Neural cell (in vitro differentiated cells): ENCODE measurements at regions not wholly inside any gene's neighbourhood (a gene's known extent, or its start where the extent isn't known, plus 50 kb on each side); places are given as distances from the start of the nearest gene placed in this dataset.

ENCODE experiments used
- H2AFZ ChIP-seq: fragments of 200-600, 300-800 bp; sonication (generic), shearing (Covaris generic); 2 replicates; pipeline ENCODE4 v1.6.0; 2014; ENCODE audit warnings: low read depth, mild to moderate bottlenecking, antibody characterized with exemption, low read length, moderate library complexity
- H3F3A ChIP-seq: fragments of 200-600 bp; shearing (Covaris generic); 2 replicates; pipeline ENCODE4 v1.6.1; 2016; ENCODE audit warnings: mild to moderate bottlenecking, moderate library complexity, mixed read lengths, antibody characterized with exemption, low read length; ENCODE audit not compliant: insufficient read depth, poor library complexity, severe bottlenecking
- H3K27ac ChIP-seq: fragments of 200-600, 300-800 bp; sonication (generic), shearing (Covaris generic); 2 replicates; pipeline ENCODE4 v1.5.1; 2014; ENCODE audit warnings: mild to moderate bottlenecking, low read length, moderate library complexity
- H3K27me3 ChIP-seq: fragments of 300-800, 200-600 bp; sonication (generic), shearing (Covaris generic); 2 replicates; pipeline ENCODE4 v1.6.0; 2014; ENCODE audit warnings: mild to moderate bottlenecking, low read depth, low read length, moderate library complexity; ENCODE audit not compliant: insufficient read depth
- H3K36me3 ChIP-seq: fragments of 300-800, 200-600 bp; sonication (generic), shearing (Covaris generic); 2 replicates; pipeline ENCODE4 v1.5.1; 2014; ENCODE audit warnings: mild to moderate bottlenecking, antibody characterized with exemption, low read length, moderate library complexity; ENCODE audit not compliant: insufficient read depth
- H3K4me2 ChIP-seq: fragments of 300-800, 200-600 bp; sonication (generic), shearing (Covaris generic); 2 replicates; pipeline ENCODE4 v1.6.0; 2014; ENCODE audit warnings: mild to moderate bottlenecking, low read length
- H3K4me3 ChIP-seq: fragments of 300-800, 200-600 bp; sonication (generic), shearing (Covaris generic); 2 replicates; pipeline ENCODE4 v1.5.1; 2014; ENCODE audit warnings: mild to moderate bottlenecking, low read length, moderate library complexity
- H3K79me2 ChIP-seq: fragments of 200-600 bp; shearing (Covaris generic); replicated peaks from 2 replicates; pipeline ENCODE4 v1.6.0; 2014; ENCODE audit warnings: mild to moderate bottlenecking, low read length, moderate library complexity; ENCODE audit not compliant: insufficient read depth
- H3K9ac ChIP-seq: fragments of 300-800, 200-600 bp; sonication (generic), shearing (Covaris generic); 2 replicates; pipeline ENCODE4 v1.6.1; 2016; ENCODE audit warnings: mild to moderate bottlenecking, low read length, mixed read lengths
- H3K9me2 ChIP-seq: fragments of 200-600 bp; shearing (Covaris generic); 2 replicates; pipeline ENCODE4 v1.6.1; 2016; ENCODE audit warnings: mild to moderate bottlenecking, low read length, mixed read lengths; ENCODE audit not compliant: insufficient read depth
- H3K9me3 ChIP-seq: fragments of 200-600, 300-800 bp; sonication (generic), shearing (Covaris generic); 2 replicates; pipeline ENCODE4 v1.6.1; 2016; ENCODE audit warnings: mild to moderate bottlenecking, mixed run types, low read length, moderate library complexity, mixed read lengths
- H4K20me1 ChIP-seq: fragments of 200-600 bp; shearing (Covaris generic); 2 replicates; pipeline ENCODE4 v1.6.1; 2016; ENCODE audit warnings: mild to moderate bottlenecking, mixed run types; ENCODE audit not compliant: insufficient read depth
- EP300 ChIP-seq: fragments of 450-650 bp; conservative IDR thresholded peaks from 2 replicates; pipeline ENCODE4 v1.6.1; 2014; ENCODE audit warnings: antibody characterized with exemption, mild to moderate bottlenecking, moderate library complexity; ENCODE audit not compliant: poor library complexity, severe bottlenecking
- EZH2 ChIP-seq: fragments of 200-600, 300-800 bp; shearing (Covaris generic), sonication (generic); IDR thresholded peaks from 2 replicates; pipeline ENCODE4 v1.6.1; 2014; ENCODE audit warnings: antibody characterized with exemption, low read length, borderline replicate concordance, mild to moderate bottlenecking; ENCODE audit not compliant: insufficient read depth, poor library complexity, severe bottlenecking
- MXI1 ChIP-seq: fragments of 450-650 bp; conservative IDR thresholded peaks from 2 replicates; pipeline ENCODE4 v1.6.1; 2014; ENCODE audit warnings: antibody characterized with exemption, mild to moderate bottlenecking; ENCODE audit not compliant: poor library complexity, severe bottlenecking
- POLR2AphosphoS5 ChIP-seq: IDR thresholded peaks from 2 replicates; pipeline ENCODE4 v1.6.1; 2012
- RAD21 ChIP-seq: fragments of 450-650 bp; conservative IDR thresholded peaks from 2 replicates; pipeline ENCODE4 v1.6.1; 2014; ENCODE audit warnings: antibody characterized with exemption, mild to moderate bottlenecking, moderate library complexity
- SMC3 ChIP-seq: fragments of 450-650 bp; conservative IDR thresholded peaks from 2 replicates; pipeline ENCODE4 v1.6.1; 2014; ENCODE audit warnings: antibody characterized with exemption, mild to moderate bottlenecking, moderate library complexity; ENCODE audit not compliant: poor library complexity
- TAF1 ChIP-seq: IDR thresholded peaks from 2 replicates; pipeline ENCODE4 v1.6.1; 2012; ENCODE audit warnings: low read depth
- TF ChIP-seq, protein P1 (sequence below): IDR thresholded peaks from 2 replicates; pipeline ENCODE4 v1.6.1; 2012; ENCODE audit warnings: borderline replicate concordance
- TF ChIP-seq, protein P2 (sequence below): fragments of 450-650 bp; IDR thresholded peaks from 2 replicates; pipeline ENCODE4 v1.5.1; 2014; ENCODE audit warnings: antibody characterized with exemption, mild to moderate bottlenecking, moderate library complexity; ENCODE audit not compliant: poor library complexity, severe bottlenecking

DNA sequence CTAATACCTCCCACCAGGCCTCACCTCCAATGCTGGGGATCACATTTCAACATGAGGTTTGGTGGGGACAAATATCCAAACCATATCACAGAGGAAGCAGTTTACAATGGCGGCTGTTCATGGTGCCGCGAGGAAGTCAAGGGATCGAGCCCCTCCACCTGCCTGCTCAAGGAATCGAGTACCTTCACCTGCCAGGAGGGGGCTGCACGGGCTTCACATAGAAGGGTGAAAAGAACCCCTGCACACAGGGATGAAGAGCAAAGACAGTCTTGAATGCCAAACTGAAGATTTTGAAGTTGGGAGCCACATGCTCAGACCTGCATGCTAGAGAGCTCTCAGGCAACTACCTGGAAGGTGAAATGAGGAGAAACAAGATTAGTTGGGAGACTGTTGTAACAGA, 110.3 kb downstream of the KCNF1 start:
- H3F3A ChIP-seq: no peaks in the 10 kb centered on the region
- H3K9ac ChIP-seq: no peak overlapping the region
- TF ChIP-seq RAD21 (no peak), POLR2AphosphoS5 (no peak), SMC3 (no peak)
- TF ChIP-seq, protein P1, sequence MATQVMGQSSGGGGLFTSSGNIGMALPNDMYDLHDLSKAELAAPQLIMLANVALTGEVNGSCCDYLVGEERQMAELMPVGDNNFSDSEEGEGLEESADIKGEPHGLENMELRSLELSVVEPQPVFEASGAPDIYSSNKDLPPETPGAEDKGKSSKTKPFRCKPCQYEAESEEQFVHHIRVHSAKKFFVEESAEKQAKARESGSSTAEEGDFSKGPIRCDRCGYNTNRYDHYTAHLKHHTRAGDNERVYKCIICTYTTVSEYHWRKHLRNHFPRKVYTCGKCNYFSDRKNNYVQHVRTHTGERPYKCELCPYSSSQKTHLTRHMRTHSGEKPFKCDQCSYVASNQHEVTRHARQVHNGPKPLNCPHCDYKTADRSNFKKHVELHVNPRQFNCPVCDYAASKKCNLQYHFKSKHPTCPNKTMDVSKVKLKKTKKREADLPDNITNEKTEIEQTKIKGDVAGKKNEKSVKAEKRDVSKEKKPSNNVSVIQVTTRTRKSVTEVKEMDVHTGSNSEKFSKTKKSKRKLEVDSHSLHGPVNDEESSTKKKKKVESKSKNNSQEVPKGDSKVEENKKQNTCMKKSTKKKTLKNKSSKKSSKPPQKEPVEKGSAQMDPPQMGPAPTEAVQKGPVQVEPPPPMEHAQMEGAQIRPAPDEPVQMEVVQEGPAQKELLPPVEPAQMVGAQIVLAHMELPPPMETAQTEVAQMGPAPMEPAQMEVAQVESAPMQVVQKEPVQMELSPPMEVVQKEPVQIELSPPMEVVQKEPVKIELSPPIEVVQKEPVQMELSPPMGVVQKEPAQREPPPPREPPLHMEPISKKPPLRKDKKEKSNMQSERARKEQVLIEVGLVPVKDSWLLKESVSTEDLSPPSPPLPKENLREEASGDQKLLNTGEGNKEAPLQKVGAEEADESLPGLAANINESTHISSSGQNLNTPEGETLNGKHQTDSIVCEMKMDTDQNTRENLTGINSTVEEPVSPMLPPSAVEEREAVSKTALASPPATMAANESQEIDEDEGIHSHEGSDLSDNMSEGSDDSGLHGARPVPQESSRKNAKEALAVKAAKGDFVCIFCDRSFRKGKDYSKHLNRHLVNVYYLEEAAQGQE: no peak
- no peaks in the 10 kb centered on the region for H3K36me3 ChIP-seq
- H3K27ac ChIP-seq: no peak overlapping the region
- H2AFZ ChIP-seq: no peak overlapping the region
- no peaks in the 10 kb centered on the region for H4K20me1 ChIP-seq
- no peaks in the 10 kb centered on the region for H3K79me2 ChIP-seq
- no peaks in the 10 kb centered on the region for H3K27me3 ChIP-seq
- H3K4me2 ChIP-seq: no peak overlapping the region
- H3K9me3 ChIP-seq: no peaks in the 10 kb centered on the region
- H3K4me3 ChIP-seq: no peak overlapping the region
- H3K9me2 ChIP-seq: no peaks in the 10 kb centered on the region

DNA sequence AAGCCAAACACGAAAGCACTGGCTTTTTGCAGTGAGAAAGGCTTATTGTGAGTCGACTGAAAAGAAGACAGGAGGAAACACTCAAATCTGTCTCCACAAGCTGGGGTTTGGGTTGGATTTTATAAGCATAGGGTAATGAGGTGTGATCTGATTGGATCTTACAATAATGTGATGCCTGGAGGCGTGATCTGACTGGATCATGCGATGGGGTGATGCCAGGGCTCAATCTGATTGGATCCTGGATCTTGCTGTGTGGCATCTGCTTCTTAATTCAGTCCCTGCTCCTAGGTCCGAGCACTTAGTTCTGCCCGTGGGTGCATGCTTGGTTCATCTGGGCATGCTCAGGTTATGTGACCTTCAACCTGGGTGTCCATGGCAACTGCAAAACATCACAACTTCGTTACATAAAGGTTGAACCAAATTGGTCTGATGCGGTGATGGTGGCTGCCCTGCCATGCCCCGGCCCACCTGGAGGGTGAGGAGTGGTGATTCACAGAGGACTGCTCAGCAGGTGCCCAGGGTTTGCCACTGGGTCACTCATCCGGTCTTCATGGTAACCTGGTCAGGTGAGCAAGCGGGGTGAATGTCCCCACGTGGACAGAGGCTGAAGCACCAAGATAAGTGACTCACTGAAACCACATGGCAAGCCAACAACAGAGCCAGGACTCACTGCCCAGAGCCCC, 111.0 kb downstream of the KCNF1 start:
- H3K27ac ChIP-seq: no peak overlapping the region

More for the DNA sequence above, 111.0 kb downstream of the KCNF1 start:
- H3K4me3 ChIP-seq: no peak overlapping the region
- H3K9me2 ChIP-seq: no peaks in the 10 kb centered on the region
- H3K9me3 ChIP-seq: no peaks in the 10 kb centered on the region
- H3K79me2 ChIP-seq: no peaks in the 10 kb centered on the region
- no peak overlapping the region for H2AFZ ChIP-seq
- no peaks in the 10 kb centered on the region for H3K27me3 ChIP-seq
- H3K36me3 ChIP-seq: no peaks in the 10 kb centered on the region
- TF ChIP-seq EP300: no peak
- TF ChIP-seq TAF1: no peak
- TF ChIP-seq, protein P2, sequence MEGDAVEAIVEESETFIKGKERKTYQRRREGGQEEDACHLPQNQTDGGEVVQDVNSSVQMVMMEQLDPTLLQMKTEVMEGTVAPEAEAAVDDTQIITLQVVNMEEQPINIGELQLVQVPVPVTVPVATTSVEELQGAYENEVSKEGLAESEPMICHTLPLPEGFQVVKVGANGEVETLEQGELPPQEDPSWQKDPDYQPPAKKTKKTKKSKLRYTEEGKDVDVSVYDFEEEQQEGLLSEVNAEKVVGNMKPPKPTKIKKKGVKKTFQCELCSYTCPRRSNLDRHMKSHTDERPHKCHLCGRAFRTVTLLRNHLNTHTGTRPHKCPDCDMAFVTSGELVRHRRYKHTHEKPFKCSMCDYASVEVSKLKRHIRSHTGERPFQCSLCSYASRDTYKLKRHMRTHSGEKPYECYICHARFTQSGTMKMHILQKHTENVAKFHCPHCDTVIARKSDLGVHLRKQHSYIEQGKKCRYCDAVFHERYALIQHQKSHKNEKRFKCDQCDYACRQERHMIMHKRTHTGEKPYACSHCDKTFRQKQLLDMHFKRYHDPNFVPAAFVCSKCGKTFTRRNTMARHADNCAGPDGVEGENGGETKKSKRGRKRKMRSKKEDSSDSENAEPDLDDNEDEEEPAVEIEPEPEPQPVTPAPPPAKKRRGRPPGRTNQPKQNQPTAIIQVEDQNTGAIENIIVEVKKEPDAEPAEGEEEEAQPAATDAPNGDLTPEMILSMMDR: no peak
- TF ChIP-seq EZH2: no peak
- TF ChIP-seq, protein P1: no peak
- TF ChIP-seq SMC3: no peak
- TF ChIP-seq RAD21: no peak
- no peak for TF ChIP-seq MXI1
- no peak for TF ChIP-seq POLR2AphosphoS5
- H3F3A ChIP-seq: no peaks in the 10 kb centered on the region
- no peak overlapping the region for H3K4me2 ChIP-seq
- no peaks in the 10 kb centered on the region for H4K20me1 ChIP-seq
- H3K9ac ChIP-seq: no peak overlapping the region
